Nephron (organoid): ENCODE measurements at regions not wholly inside any gene's neighbourhood (a gene's known extent, or its start where the extent isn't known, plus 50 kb on each side); places are given as distances from the start of the nearest gene placed in this dataset.

Experiments
- H3K27ac Mint-ChIP-seq, 3 experiments: 2 replicates each; pipeline ENCODE4 v1.8.0; 2020; ENCODE audit warnings: mixed read lengths in 3 of 3, mild to moderate bottlenecking in 2 of 3, moderate library complexity in 1 of 3
- H3K27me3 Mint-ChIP-seq: 2 replicates; pipeline ENCODE4 v1.8.0; 2021; ENCODE audit warnings: low read depth, mild to moderate bottlenecking, moderate library complexity, mixed read lengths
- H3K36me3 Mint-ChIP-seq: 2 replicates; pipeline ENCODE4 v1.8.0; 2020; ENCODE audit warnings: low read depth, mixed read lengths
- H3K4me1 Mint-ChIP-seq: 2 replicates; pipeline ENCODE4 v1.8.0; 2020; ENCODE audit warnings: mixed read lengths
- H3K4me3 Mint-ChIP-seq, 3 experiments: 2 replicates each; pipeline ENCODE4 v1.8.0; 2020; ENCODE audit warnings: mild to moderate bottlenecking in 3 of 3, mixed read lengths in 3 of 3, moderate library complexity in 2 of 3
- H3K9me3 Mint-ChIP-seq: 2 replicates; pipeline ENCODE4 v1.8.0; 2020; ENCODE audit warnings: mixed read lengths
- TF ChIP-seq, protein P1 (sequence below), 3 experiments: fragments of 200-600 bp; sonication (generic); IDR thresholded peaks; one replicate each; pipeline ENCODE4 v1.5.0; 2021; ENCODE audit warnings: antibody characterized with exemption in 3 of 3; ENCODE audit not compliant: unreplicated experiment in 3 of 3

DNA sequence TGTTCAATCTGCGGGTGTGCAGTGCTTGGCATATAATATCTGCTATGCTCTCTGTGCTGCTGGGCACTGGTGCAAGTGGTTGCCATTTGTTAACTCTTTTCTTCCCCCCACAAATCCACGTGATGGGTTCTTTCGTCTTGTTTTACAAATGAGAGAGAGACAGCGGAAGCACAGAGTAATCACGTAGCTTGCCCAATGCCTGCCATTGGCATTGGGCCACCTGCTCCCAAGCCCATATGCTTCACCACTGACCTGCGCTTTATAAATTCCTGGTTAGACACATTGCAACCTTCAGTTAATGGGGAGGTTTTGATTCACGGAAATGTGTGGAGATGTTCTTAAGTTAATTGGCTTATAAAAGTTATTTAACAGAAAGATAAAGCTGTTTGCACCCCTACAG, 194.8 kb upstream of the ADAMTS16 start:
- peaks cover 5% of the 10 kb centered on the region for H3K4me1 Mint-ChIP-seq
- H3K27me3 Mint-ChIP-seq: peaks cover 21% of the 10 kb centered on the region
- H3K36me3 Mint-ChIP-seq: no peaks in the 10 kb centered on the region
- TF ChIP-seq, protein P1, sequence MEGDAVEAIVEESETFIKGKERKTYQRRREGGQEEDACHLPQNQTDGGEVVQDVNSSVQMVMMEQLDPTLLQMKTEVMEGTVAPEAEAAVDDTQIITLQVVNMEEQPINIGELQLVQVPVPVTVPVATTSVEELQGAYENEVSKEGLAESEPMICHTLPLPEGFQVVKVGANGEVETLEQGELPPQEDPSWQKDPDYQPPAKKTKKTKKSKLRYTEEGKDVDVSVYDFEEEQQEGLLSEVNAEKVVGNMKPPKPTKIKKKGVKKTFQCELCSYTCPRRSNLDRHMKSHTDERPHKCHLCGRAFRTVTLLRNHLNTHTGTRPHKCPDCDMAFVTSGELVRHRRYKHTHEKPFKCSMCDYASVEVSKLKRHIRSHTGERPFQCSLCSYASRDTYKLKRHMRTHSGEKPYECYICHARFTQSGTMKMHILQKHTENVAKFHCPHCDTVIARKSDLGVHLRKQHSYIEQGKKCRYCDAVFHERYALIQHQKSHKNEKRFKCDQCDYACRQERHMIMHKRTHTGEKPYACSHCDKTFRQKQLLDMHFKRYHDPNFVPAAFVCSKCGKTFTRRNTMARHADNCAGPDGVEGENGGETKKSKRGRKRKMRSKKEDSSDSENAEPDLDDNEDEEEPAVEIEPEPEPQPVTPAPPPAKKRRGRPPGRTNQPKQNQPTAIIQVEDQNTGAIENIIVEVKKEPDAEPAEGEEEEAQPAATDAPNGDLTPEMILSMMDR (IDR thresholded peaks at IDR 0.05; ENCODE audit: unreplicated experiment in 3 of 3): no peak
- H3K27ac Mint-ChIP-seq: no peak overlapping the region
- H3K9me3 Mint-ChIP-seq: no peaks in the 10 kb centered on the region
- no peak overlapping the region for H3K4me3 Mint-ChIP-seq

DNA sequence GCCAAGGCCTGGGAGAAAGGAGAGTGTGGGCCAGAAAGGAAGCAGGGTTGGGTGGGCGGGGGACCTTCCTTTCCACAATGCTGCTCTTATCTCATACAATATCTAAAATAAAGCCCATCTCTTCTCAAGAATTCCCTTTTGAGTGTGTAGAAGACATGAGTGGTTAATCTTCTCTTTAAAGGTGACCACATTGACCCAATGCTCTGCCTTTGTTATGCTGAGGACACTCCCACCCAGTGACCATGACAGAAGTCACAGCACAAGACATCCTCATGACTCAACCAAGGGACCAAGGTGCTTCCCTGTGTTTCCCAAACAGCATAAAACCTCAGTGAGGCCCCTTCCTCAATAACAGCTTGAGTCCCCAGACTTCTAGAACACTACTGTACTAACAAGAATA, 193.0 kb upstream of the ADAMTS16 start:
- Mint-ChIP-seq H3K27ac (no peak overlapping the region), H3K4me3 (no peak overlapping the region), H3K36me3 (no peaks in the 10 kb centered on the region), H3K27me3 (peaks cover 21% of the 10 kb centered on the region), H3K9me3 (no peaks in the 10 kb centered on the region), H3K4me1 (peaks cover 5% of the 10 kb centered on the region)
- TF ChIP-seq, protein P1 (IDR thresholded peaks at IDR 0.05; ENCODE audit: unreplicated experiment in 3 of 3): no peak

DNA sequence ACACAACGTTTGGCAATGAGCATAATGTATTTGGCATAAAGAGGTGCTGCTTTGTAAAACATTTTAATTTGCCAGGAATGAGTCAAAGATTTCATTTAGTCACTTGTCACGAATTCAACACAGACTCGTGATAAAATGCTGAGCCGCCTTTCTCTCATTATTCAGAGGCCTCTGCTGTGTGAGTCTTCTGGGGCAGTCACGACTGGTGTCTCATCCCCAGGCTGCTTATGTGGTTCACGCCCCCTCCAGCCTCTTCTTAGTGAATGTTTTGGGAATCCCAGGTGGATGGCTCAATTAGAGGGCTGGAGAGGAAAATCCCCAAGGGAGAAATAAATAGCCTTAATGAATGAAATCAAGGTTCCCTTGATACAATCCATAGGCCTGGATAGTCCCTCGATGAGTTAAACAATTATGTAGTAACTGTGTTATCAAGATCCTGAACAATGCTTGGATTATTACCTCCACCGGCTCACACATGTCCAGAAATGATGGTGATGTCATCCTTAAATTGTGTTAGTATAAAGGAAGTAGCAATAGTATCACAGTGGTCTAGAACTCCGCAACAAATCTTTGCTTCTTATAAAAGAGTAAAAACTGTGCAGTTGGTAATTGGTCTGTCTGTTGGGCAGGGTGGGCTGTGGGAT, 192.1 kb upstream of the ADAMTS16 start:
- Mint-ChIP-seq H3K36me3 (no peaks in the 10 kb centered on the region), H3K27ac (no peak overlapping the region), H3K4me3 (no peak overlapping the region), H3K9me3 (no peaks in the 10 kb centered on the region), H3K4me1 (peaks cover 5% of the 10 kb centered on the region), H3K27me3 (peaks cover 21% of the 10 kb centered on the region)
- TF ChIP-seq, protein P1 (IDR thresholded peaks at IDR 0.05; ENCODE audit: unreplicated experiment in 3 of 3): no peak

DNA sequence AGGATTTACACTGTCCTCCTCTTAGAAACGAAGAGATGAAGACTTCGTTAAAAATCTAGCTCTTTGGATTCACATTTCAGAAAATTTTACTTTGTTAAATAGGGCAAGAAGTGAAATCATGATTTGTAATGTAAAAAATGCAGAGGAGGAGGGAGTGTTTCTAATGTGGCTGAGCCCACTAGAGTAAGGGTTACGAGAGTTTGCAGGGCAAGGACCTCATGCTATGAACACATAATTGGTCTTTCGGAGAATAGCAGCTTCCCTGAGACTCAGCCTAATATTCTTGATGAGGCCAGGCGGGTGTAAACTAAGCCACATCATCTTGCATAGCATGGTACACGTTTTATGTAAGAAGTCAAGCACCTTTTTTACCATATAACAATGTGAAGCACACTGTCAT, 191.0 kb upstream of the ADAMTS16 start:
- TF ChIP-seq, protein P1 (IDR thresholded peaks at IDR 0.05; ENCODE audit: unreplicated experiment in 3 of 3): no peak
- Mint-ChIP-seq H3K27ac (no peak overlapping the region), H3K36me3 (no peaks in the 10 kb centered on the region), H3K27me3 (peaks cover 21% of the 10 kb centered on the region), H3K9me3 (no peaks in the 10 kb centered on the region), H3K4me1 (peaks cover 5% of the 10 kb centered on the region), H3K4me3 (no peak overlapping the region)

DNA sequence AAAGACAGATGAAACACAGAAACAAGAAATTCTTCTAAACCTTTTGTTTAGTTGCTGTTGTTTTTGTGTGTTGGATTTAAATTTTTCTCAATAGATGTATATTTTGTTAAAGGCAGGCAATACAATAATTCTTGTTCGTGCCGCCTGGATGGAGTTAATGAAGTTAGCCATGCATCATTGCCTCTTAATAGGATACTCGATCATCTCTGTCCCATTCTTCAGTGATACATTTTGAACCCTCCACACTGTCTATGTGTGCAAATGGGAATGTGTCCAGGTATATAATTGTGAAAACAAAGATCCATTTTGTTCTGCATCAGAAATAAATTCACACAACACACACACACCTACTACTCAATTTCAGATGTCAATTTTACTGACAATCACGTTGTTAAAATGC, 186.6 kb upstream of the ADAMTS16 start:
- H3K36me3 Mint-ChIP-seq: no peaks in the 10 kb centered on the region
- H3K9me3 Mint-ChIP-seq: no peaks in the 10 kb centered on the region
- H3K4me1 Mint-ChIP-seq: peaks cover 5% of the 10 kb centered on the region
- TF ChIP-seq, protein P1 (IDR thresholded peaks at IDR 0.05; ENCODE audit: unreplicated experiment in 3 of 3): no peak
- no peak overlapping the region for H3K27ac Mint-ChIP-seq
- H3K4me3 Mint-ChIP-seq: no peak overlapping the region
- H3K27me3 Mint-ChIP-seq: peaks cover 22% of the 10 kb centered on the region

DNA sequence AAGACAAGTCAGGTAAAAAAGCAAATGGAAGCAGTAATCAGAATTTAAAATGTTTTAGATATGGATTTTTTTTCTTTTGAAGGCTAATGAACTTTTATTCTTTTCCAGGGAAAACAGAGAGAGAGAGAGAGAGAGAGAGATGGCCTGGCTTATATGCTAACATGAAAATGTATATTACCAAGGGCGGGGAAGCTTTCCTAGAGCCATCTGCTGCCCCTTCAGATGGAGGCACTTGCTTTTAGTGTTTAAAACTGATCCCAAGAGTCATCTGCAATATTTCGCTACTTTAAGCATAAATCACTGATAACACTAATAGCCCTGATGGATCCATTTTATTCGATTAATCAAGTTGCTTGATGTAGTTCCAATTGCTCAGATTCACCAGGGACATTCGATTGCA, 186.1 kb upstream of the ADAMTS16 start:
- no peak overlapping the region for H3K27ac Mint-ChIP-seq
- H3K27me3 Mint-ChIP-seq: peaks cover 19% of the 10 kb centered on the region
- TF ChIP-seq, protein P1 (IDR thresholded peaks at IDR 0.05; ENCODE audit: unreplicated experiment in 3 of 3): no peak
- H3K4me1 Mint-ChIP-seq: peaks cover 2% of the 10 kb centered on the region
- H3K36me3 Mint-ChIP-seq: no peaks in the 10 kb centered on the region
- no peak overlapping the region for H3K4me3 Mint-ChIP-seq
- H3K9me3 Mint-ChIP-seq: no peaks in the 10 kb centered on the region
